Neuronal stem cell (in vitro differentiated cells): ENCODE measurements at regions not wholly inside any gene's neighbourhood (a gene's known extent, or its start where the extent isn't known, plus 50 kb on each side); places are given as distances from the start of the nearest gene placed in this dataset.

ENCODE experiments used
- DNase-seq: peaks from one replicate; pipeline ENCODE4 v3.0.0-alpha.2; 2013; ENCODE audit warnings: low spot score
- H2AFZ ChIP-seq: one replicate; pipeline ENCODE4 v1.6.1; 2013; ENCODE audit warnings: mild to moderate bottlenecking, low read length, inconsistent platforms
- H2AK5ac ChIP-seq: 2 replicates; pipeline ENCODE4 v1.6.1; 2013; ENCODE audit warnings: low read depth, mild to moderate bottlenecking, inconsistent platforms, low read length, moderate library complexity, mixed read lengths
- H2BK120ac ChIP-seq: 2 replicates; pipeline ENCODE4 v1.6.1; 2013; ENCODE audit warnings: low read depth, mild to moderate bottlenecking, inconsistent platforms, low read length, moderate library complexity, mixed read lengths
- H2BK12ac ChIP-seq: one replicate; pipeline ENCODE4 v1.6.1; 2013; ENCODE audit warnings: low read length, inconsistent platforms
- H2BK15ac ChIP-seq: 2 replicates; pipeline ENCODE4 v1.6.1; 2013; ENCODE audit warnings: mild to moderate bottlenecking, low read length, inconsistent platforms, mixed read lengths
- H2BK5ac ChIP-seq: one replicate; pipeline ENCODE4 v1.6.1; 2013; ENCODE audit warnings: inconsistent platforms, mild to moderate bottlenecking, low read length, moderate library complexity
- H3K14ac ChIP-seq: one replicate; pipeline ENCODE4 v1.6.1; 2013; ENCODE audit warnings: low read length, inconsistent platforms
- H3K18ac ChIP-seq: 2 replicates; pipeline ENCODE4 v1.6.1; 2013; ENCODE audit warnings: low read length, inconsistent platforms
- H3K23ac ChIP-seq: 2 replicates; pipeline ENCODE4 v1.6.1; 2013; ENCODE audit warnings: low read depth, mild to moderate bottlenecking, mixed read lengths, low read length, inconsistent platforms; ENCODE audit not compliant: poor library complexity
- H3K27ac ChIP-seq: replicated peaks from 3 replicates; pipeline ENCODE4 v1.5.1; 2013; ENCODE audit warnings: low read length, inconsistent platforms
- H3K27me3 ChIP-seq, 3 experiments: 2 replicates each; pipeline ENCODE4 v1.6.1; 2013; ENCODE audit warnings: low read length in 3 of 3, mild to moderate bottlenecking in 2 of 3, inconsistent platforms in 1 of 3, low read depth in 1 of 3, mixed read lengths in 1 of 3, moderate library complexity in 1 of 3; ENCODE audit not compliant: control insufficient read depth in 3 of 3, insufficient read depth in 3 of 3
- H3K36me3 ChIP-seq, 2 donors: replicated peaks in 1 of 2; 2 replicates each; pipeline ENCODE4 v1.6.1; 2013; ENCODE audit warnings: low read length in 2 of 2; ENCODE audit not compliant: control insufficient read depth in 2 of 2, insufficient read depth in 2 of 2
- H3K4ac ChIP-seq: 2 replicates; pipeline ENCODE4 v1.6.1; 2013; ENCODE audit warnings: inconsistent platforms, mild to moderate bottlenecking, low read length, moderate library complexity
- H3K4me1 ChIP-seq, 2 donors: 1 replicate in 1 of 2; 2 replicates in 1 of 2; pipeline ENCODE4 v1.6.1; 2013; ENCODE audit warnings: low read length in 2 of 2, low read depth in 1 of 2; ENCODE audit not compliant: control insufficient read depth in 2 of 2, insufficient read depth in 1 of 2
- H3K4me2 ChIP-seq: one replicate; pipeline ENCODE4 v1.6.1; 2013; ENCODE audit warnings: mild to moderate bottlenecking, low read length, inconsistent platforms; ENCODE audit not compliant: insufficient read depth, poor library complexity, severe bottlenecking
- H3K4me3 ChIP-seq, 2 donors: 2 replicates each; pipeline ENCODE4 v1.5.1; 2013; ENCODE audit warnings: low read length in 2 of 2, mild to moderate bottlenecking in 2 of 2, inconsistent platforms in 1 of 2, moderate library complexity in 1 of 2
- H3K79me1 ChIP-seq: one replicate; pipeline ENCODE4 v1.6.1; 2013; ENCODE audit warnings: low read depth, mild to moderate bottlenecking, inconsistent platforms, low read length, moderate library complexity
- H3K9ac ChIP-seq: one replicate; pipeline ENCODE4 v1.6.1; 2013; ENCODE audit warnings: mild to moderate bottlenecking, low read depth, low read length, inconsistent platforms; ENCODE audit not compliant: poor library complexity
- H3K9me3 ChIP-seq, 2 donors: replicated peaks in 1 of 2; 2 replicates each; pipeline versions ENCODE3 to v1.6.1; 2013; ENCODE audit warnings: low read length in 2 of 2, mild to moderate bottlenecking in 2 of 2, inconsistent platforms in 1 of 2, low read depth in 1 of 2, mixed read lengths in 1 of 2, moderate library complexity in 1 of 2; ENCODE audit not compliant: control insufficient read depth in 2 of 2, insufficient read depth in 1 of 2
- H4K8ac ChIP-seq: one replicate; pipeline ENCODE4 v1.6.1; 2013; ENCODE audit warnings: low read depth, mild to moderate bottlenecking, inconsistent platforms, low read length, moderate library complexity
- H4K91ac ChIP-seq: one replicate; pipeline ENCODE4 v1.6.1; 2013; ENCODE audit warnings: low read length, low read depth, mild to moderate bottlenecking, inconsistent platforms; ENCODE audit not compliant: poor library complexity
- WGBS, 2 donors: extraction: QIAGEN DNeasy Blood & Tissue Kit; methylation state at CpG; one replicate each; pipeline ENCODE4 v1.1.7; 2013; ENCODE audit warnings: missing lambda C conversion rate in 2 of 2, mixed read lengths in 1 of 2; ENCODE audit not compliant: insufficient read length in 2 of 2, insufficient replicate concordance in 1 of 2; ENCODE audit errors: extremely low coverage in 2 of 2; 5-methylcytosine and 5-hydroxymethylcytosine counted together

DNA sequence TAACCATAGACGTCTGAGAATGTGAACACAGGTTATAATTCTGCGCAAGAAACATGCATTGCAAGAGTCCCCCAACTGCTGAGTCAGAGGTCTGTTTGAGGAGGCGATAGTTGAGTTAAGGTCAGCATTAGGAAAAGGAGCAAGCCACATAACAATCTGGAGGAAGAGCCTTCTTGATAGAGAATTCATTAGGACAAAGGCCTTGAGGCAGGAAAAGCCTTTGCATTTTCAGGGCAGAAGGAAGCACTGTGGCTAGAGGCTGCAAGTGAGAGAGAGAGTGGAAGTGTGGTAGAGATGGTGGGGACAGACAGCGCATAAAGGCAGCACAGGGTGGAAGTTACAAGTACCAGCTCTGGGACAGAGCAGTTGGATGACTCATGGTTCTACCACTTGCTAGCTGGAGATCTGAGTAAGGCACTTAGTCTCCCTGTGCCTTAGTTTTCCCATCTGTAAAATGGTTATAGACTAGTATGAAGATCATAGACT lies 125.8 kb upstream of the LNX1 start:
- Histone ChIP-seq H3K9ac (no peak overlapping the region), H3K4me3 (no peak overlapping the region), H2AFZ (no peak overlapping the region), H3K4ac (no peak overlapping the region), H2BK120ac (no peak overlapping the region), H2BK15ac (no peak overlapping the region), H3K79me1 (no peaks in the 10 kb centered on the region), H3K23ac (no peak overlapping the region), H4K8ac (no peak overlapping the region), H3K4me2 (no peak overlapping the region), H2AK5ac (no peak overlapping the region), H2BK12ac (no peak overlapping the region), H2BK5ac (no peak overlapping the region), H3K4me1 (no peaks in the 10 kb centered on the region), H3K9me3 (no peaks in the 10 kb centered on the region), H3K27me3 (no peaks in the 10 kb centered on the region), H3K18ac (no peak overlapping the region), H4K91ac (no peak overlapping the region), H3K14ac (no peak overlapping the region), H3K36me3 (no peaks in the 10 kb centered on the region), H3K27ac (no peak overlapping the region)
- DNase-seq, result no peak
- no CpG with 5 or more reads among the region's 4 CpGs for WGBS, 2 donors

DNA sequence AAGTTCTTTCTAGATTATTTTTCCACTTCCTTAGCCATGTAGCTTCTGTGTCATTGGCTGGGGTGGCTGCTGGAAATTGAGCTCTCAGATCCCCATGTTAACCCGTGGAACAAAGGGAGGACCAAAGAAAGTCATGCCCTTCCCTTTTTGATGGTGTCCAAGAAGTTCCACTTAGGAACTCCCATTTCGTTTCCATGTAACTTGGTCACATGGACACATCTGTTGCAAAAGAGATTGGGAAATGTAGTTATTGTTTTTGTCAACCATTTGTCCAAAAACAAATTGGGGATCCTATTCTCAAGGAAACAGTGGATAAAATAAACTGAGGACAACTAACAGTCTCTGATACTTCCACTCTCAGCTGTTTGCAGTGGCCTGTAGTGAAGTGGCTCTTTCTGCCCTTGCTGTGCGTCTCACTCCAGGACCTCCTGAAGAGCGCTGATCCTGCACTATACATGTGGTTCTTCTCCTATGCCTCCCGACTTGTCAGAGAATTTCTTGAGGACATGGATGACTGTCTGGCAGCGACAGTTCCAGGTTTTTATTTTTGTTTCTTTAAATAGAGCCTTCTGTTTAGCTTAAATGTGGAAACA lies 125.3 kb upstream of the LNX1 start:
- H2BK120ac ChIP-seq, result no peak overlapping the region
- no CpG with 5 or more reads among the region's 6 CpGs for WGBS, 2 donors
- no peak overlapping the region for H4K8ac ChIP-seq
- H3K9me3 ChIP-seq, result no peaks in the 10 kb centered on the region
- H3K4ac ChIP-seq, result no peak overlapping the region
- H3K23ac ChIP-seq, result no peak overlapping the region
- H3K4me1 ChIP-seq, result peaks cover 0 to 1% of the 10 kb centered on the region in 2 donors
- H3K36me3 ChIP-seq, result no peaks in the 10 kb centered on the region
- H3K18ac ChIP-seq, result no peak overlapping the region
- H3K27me3 ChIP-seq, result no peaks in the 10 kb centered on the region
- H2BK12ac ChIP-seq, result no peak overlapping the region
- no peak overlapping the region for H3K4me3 ChIP-seq
- DNase-seq, result no peak
- no peak overlapping the region for H2BK15ac ChIP-seq
- no peaks in the 10 kb centered on the region for H3K79me1 ChIP-seq
- H4K91ac ChIP-seq, result no peak overlapping the region
- no peak overlapping the region for H2AK5ac ChIP-seq
- no peak overlapping the region for H2AFZ ChIP-seq
- no peak overlapping the region for H3K14ac ChIP-seq
- H2BK5ac ChIP-seq, result no peak overlapping the region
- H3K9ac ChIP-seq, result no peak overlapping the region
- no peak overlapping the region for H3K4me2 ChIP-seq
- H3K27ac ChIP-seq, result no peak overlapping the region

DNA sequence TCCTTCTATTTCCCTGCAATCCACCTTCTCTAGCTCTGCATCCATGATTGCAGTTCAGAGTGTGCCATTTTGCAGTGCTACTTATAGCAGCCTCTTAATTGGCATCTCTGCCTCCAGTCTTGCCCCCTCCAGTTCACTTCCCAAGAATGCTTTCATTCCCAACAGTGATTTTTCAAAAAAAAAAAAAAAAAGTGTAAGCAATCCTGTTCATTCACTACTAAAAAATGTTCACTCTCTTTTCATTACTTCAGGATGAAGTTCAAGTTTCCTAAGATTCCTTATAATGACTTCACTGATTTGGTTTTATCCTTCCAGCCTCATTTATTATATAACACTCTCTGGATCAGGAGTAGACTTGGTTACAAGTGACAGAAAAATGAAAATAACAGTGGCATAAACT lies 124.7 kb upstream of the LNX1 start:
- no peak overlapping the region for H3K23ac ChIP-seq
- no peak overlapping the region for H2AFZ ChIP-seq
- no peak overlapping the region for H3K27ac ChIP-seq
- H2BK15ac ChIP-seq, result no peak overlapping the region
- H3K36me3 ChIP-seq, result no peaks in the 10 kb centered on the region
- H4K8ac ChIP-seq, result no peak overlapping the region
- no peak overlapping the region for H3K4me3 ChIP-seq
- no peak overlapping the region for H3K4me2 ChIP-seq
- H3K79me1 ChIP-seq, result no peaks in the 10 kb centered on the region
- H2AK5ac ChIP-seq, result no peak overlapping the region
- no peak overlapping the region for H2BK5ac ChIP-seq
- no peak overlapping the region for H3K14ac ChIP-seq
- peaks cover 0 to 1% of the 10 kb centered on the region in 2 donors for H3K4me1 ChIP-seq
- H2BK12ac ChIP-seq, result no peak overlapping the region
- no peak overlapping the region for H3K9ac ChIP-seq
- DNase-seq, result no peak
- no peak overlapping the region for H3K4ac ChIP-seq
- no peak overlapping the region for H4K91ac ChIP-seq
- H2BK120ac ChIP-seq, result no peak overlapping the region
- no peak overlapping the region for H3K18ac ChIP-seq
- no peaks in the 10 kb centered on the region for H3K27me3 ChIP-seq
- no peaks in the 10 kb centered on the region for H3K9me3 ChIP-seq

DNA sequence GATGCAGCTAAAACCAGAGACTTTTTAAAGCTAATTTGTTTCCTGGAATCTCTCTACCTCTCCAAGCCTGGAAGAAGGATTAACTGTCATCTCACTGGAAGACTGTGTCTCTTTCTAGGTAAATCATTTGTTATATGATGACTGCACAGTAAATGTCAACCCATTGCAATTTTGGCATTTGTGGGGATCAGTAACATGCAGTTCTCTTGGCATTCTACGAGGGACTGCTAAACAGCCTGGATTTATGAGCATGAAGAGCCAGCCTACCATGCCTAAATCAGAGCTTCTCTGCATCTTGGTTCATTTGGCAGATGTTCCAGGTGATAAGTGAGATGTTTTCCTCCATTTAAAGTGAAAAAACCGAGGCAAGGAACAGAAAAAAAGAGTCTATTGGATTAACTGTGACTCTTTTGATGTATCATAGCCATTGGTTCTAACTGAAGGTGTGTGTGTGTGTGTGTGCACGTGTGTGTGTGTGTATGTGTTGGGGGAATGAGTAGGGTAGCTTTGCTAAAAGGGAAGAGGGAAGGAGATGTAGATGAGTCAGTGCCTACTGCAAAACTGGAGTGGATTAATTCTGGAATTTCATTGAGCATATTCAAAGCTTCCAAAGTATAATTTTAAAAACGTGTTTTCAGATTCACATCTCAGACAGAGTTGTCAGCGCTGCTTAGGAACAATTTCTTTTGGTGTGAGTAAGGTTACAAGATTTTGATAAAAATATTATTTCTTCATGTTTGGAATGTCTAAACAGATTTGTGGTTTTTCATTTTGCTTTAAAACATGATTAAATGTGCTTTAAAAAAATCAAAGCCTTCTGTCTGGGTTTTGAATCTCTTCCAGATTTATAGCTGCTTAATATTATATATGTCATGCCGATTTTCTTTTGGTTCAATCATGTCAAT lies 123.2 kb upstream of the LNX1 start:
- Histone ChIP-seq H3K14ac (no peak overlapping the region), H3K9me3 (no peaks in the 10 kb centered on the region), H3K4ac (no peak overlapping the region), H4K8ac (no peak overlapping the region), H3K79me1 (no peaks in the 10 kb centered on the region), H2BK15ac (no peak overlapping the region), H2BK120ac (no peak overlapping the region), H3K4me3 (no peak overlapping the region), H3K27ac (no peak overlapping the region), H3K4me1 (peaks cover 0 to 1% of the 10 kb centered on the region in 2 donors), H2BK12ac (no peak overlapping the region), H2AFZ (no peak overlapping the region), H3K27me3 (no peaks in the 10 kb centered on the region), H3K9ac (no peak overlapping the region), H3K18ac (no peak overlapping the region), H3K23ac (no peak overlapping the region), H3K4me2 (no peak overlapping the region), H3K36me3 (no peaks in the 10 kb centered on the region), H2BK5ac (no peak overlapping the region), H4K91ac (no peak overlapping the region), H2AK5ac (no peak overlapping the region)
- no CpG with 5 or more reads among the region's 6 CpGs for WGBS, 2 donors
- DNase-seq, result no peak
